HEK293T (cell line): ENCODE measurements at regions not wholly inside any gene's neighbourhood (a gene's known extent, or its start where the extent isn't known, plus 50 kb on each side); places are given as distances from the start of the nearest gene placed in this dataset.
"Not testable (repeated sequence)": the region's sequence is repeated elsewhere in the genome, so short reads cannot be mapped to it uniquely, and the experiment has no call there.

Experiments used
- CTCF ChIA-PET: fragments of 350-600 bp; formaldehyde crosslinking; extraction: SDS; loops from one replicate; lab custom pipeline; 2021; ENCODE audit warnings: antibody characterized with exemption, inconsistent platforms; lab: Yijun Ruan, JAX
- POLR2A ChIA-PET: fragments of 350-600 bp; formaldehyde crosslinking; extraction: SDS; loops from one replicate; lab custom pipeline; 2020; ENCODE audit warnings: antibody characterized with exemption, inconsistent platforms; lab: Yijun Ruan, JAX
- DNase-seq: peaks from one replicate; pipeline ENCODE4 v3.0.0; 2012; ENCODE audit warnings: mixed read lengths; ENCODE audit errors: extremely low spot score
- ARNT ChIP-seq: fragments of 450-650 bp; IDR thresholded peaks from 2 replicates; pipeline ENCODE4 v1.6.1; 2017; ENCODE audit warnings: mild to moderate bottlenecking
- BHLHE40 ChIP-seq: fragments of 450-650 bp; IDR thresholded peaks from 2 replicates; pipeline ENCODE4 v1.6.1; 2016; ENCODE audit warnings: mild to moderate bottlenecking, moderate library complexity, borderline replicate concordance
- CTBP1 ChIP-seq: fragments of 450-650 bp; IDR thresholded peaks from 2 replicates; pipeline ENCODE4 v1.6.1; 2016; ENCODE audit warnings: borderline replicate concordance
- ELF4 ChIP-seq: fragments of 450-650 bp; IDR thresholded peaks from 2 replicates; pipeline ENCODE4 v1.6.1; 2017; ENCODE audit warnings: antibody characterized with exemption
- FOXA1 ChIP-seq: fragments of 450-650 bp; IDR thresholded peaks from 2 replicates; pipeline ENCODE4 v1.6.1; 2016; ENCODE audit warnings: mild to moderate bottlenecking
- FOXK2 ChIP-seq: fragments of 450-650 bp; IDR thresholded peaks from 2 replicates; pipeline ENCODE4 v1.6.1; 2016; ENCODE audit warnings: mild to moderate bottlenecking
- FOXM1 ChIP-seq: fragments of 450-650 bp; IDR thresholded peaks from 2 replicates; pipeline ENCODE4 v1.6.1; 2017; ENCODE audit warnings: mild to moderate bottlenecking, borderline replicate concordance
- HDGF ChIP-seq: fragments of 450-650 bp; IDR thresholded peaks from 2 replicates; pipeline ENCODE4 v1.6.1; 2017; ENCODE audit warnings: antibody characterized with exemption, borderline replicate concordance
- L3MBTL2 ChIP-seq: fragments of 450-650 bp; conservative IDR thresholded peaks from 2 replicates; pipeline ENCODE4 v1.6.1; 2016; ENCODE audit warnings: mild to moderate bottlenecking
- LEF1 ChIP-seq: fragments of 450-650 bp; IDR thresholded peaks from 2 replicates; pipeline ENCODE4 v1.6.1; 2017; ENCODE audit warnings: mild to moderate bottlenecking, borderline replicate concordance
- NFRKB ChIP-seq: fragments of 450-650 bp; IDR thresholded peaks from 2 replicates; pipeline ENCODE4 v1.6.1; 2016; ENCODE audit warnings: mild to moderate bottlenecking, moderate library complexity
- SP1 ChIP-seq: fragments of 450-650 bp; IDR thresholded peaks from 2 replicates; pipeline ENCODE4 v1.6.1; 2017
- SUZ12 ChIP-seq: fragments of 450-650 bp; IDR thresholded peaks from 2 replicates; pipeline ENCODE4 v1.6.1; 2016; ENCODE audit warnings: mild to moderate bottlenecking
- TARDBP ChIP-seq: fragments of 450-650 bp; IDR thresholded peaks from 2 replicates; pipeline ENCODE4 v1.6.1; 2016
- ZNF384 ChIP-seq: fragments of 450-650 bp; IDR thresholded peaks from 2 replicates; pipeline ENCODE4 v1.6.1; 2016
- TF ChIP-seq, protein P1 (sequence below): fragments of 450-650 bp; IDR thresholded peaks from 2 replicates; pipeline ENCODE4 v1.6.1; 2016

DNA sequence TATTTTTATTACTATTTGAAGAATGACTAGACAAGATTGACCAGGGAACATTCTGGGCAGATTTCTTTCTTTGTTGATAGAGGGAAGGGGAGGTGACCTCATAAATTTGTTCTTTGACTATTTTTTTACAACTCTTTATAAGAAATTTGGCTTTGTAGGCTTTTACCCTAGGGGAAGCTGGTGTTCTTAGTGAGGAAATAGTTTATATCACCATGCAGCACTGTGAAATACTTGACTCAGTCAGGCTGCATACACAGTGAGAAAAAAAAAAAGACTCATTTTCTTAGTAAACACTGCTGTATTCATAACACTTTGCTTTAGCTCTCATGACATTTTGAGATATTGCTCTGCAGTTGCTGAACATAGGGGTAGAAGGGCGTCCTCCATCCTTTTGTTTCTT, 336.6 kb upstream of the PIK3R1 start:
- no peak for DNase-seq
- ChIA-PET POLR2A (no interaction called here), CTCF (no interaction called here)
- TF ChIP-seq BHLHE40, result no peak
- no peak for TF ChIP-seq HDGF
- no peak for TF ChIP-seq SP1
- TF ChIP-seq SUZ12, result no peak
- TF ChIP-seq NFRKB, result no peak
- TF ChIP-seq, protein P1, sequence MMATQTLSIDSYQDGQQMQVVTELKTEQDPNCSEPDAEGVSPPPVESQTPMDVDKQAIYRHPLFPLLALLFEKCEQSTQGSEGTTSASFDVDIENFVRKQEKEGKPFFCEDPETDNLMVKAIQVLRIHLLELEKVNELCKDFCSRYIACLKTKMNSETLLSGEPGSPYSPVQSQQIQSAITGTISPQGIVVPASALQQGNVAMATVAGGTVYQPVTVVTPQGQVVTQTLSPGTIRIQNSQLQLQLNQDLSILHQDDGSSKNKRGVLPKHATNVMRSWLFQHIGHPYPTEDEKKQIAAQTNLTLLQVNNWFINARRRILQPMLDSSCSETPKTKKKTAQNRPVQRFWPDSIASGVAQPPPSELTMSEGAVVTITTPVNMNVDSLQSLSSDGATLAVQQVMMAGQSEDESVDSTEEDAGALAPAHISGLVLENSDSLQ, result no peak
- no peak for TF ChIP-seq LEF1
- no peak for TF ChIP-seq TARDBP
- TF ChIP-seq FOXK2, result no peak
- TF ChIP-seq ARNT, result no peak
- no peak for TF ChIP-seq ELF4
- TF ChIP-seq CTBP1, result no peak
- TF ChIP-seq L3MBTL2, result no peak
- TF ChIP-seq FOXA1, result no peak
- no peak for TF ChIP-seq ZNF384

DNA sequence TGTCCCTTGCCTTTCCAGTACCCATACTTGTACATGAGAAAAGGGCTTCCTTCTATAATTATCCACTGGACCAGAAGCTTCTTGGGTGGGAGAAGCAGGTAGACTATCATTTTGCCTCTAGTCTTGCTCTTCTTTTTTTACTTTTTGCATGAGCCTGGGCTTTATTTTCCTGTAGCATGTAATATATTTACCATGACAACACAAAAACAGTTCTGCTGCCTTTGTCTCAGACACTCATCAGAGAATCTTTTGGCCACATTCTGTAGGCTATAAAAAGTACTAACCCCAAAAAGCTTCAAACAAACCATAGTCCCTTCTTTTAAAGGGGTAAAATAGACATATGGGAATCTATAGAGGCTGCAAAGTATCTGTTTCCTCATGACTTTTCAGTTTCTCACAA, 339.2 kb upstream of the PIK3R1 start:
- DNase-seq, result no peak
- no peak for TF ChIP-seq NFRKB
- TF ChIP-seq LEF1, result no peak
- TF ChIP-seq TARDBP, result no peak
- TF ChIP-seq ZNF384, result no peak
- TF ChIP-seq HDGF, result no peak
- TF ChIP-seq ELF4, result no peak
- TF ChIP-seq FOXM1, result no peak
- no peak for TF ChIP-seq L3MBTL2
- TF ChIP-seq SP1, result no peak
- TF ChIP-seq BHLHE40, result no peak
- TF ChIP-seq FOXA1, result no peak
- no peak for TF ChIP-seq FOXK2
- CTCF ChIA-PET, result no interaction called here
- POLR2A ChIA-PET, result no interaction called here

DNA sequence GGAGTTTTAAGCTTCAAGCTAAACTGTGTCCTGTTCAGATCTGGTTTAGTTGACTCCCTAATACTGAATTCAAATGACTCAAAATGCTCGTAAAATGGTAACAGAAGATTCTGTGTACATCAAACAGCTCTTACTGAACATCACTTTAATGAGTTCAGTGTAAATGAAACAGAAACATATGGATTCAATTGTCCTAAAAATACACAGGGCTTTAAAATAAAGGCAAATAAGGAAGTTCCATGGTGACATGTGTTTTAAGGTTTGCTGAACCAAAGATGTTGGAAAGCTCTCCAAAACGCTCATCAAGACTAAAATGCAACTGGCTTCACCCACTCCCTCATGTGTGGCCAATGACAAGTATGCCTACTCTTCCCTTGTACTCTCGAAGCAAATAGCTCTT, 340.0 kb upstream of the PIK3R1 start:
- DNase-seq, result no peak
- ChIA-PET POLR2A (no interaction called here), CTCF (no interaction called here)
- no peak for TF ChIP-seq CTBP1
- TF ChIP-seq L3MBTL2, result no peak
- no peak for TF ChIP-seq SP1

DNA sequence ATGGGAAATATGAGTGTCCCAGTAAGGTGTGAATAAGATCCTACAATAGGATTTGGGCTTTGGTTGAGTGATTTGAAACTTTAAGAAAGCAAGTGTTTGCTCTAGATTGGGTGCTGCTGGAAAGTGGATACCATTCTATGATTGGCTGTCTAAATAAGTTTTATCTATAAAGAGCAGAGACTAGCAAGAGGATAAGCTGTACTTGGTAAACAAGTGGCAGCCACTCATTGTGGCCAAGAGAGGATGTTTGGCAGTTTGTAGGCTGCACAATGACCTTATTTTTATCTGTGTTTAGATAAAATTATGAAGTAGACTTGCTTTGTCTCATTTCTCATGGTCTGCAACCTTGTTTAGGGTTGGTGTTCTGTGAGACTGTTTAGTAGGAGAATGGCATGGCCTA, 341.6 kb upstream of the PIK3R1 start:
- DNase-seq, result no peak
- ChIA-PET POLR2A (no interaction called here), CTCF (no interaction called here)
- TF ChIP-seq TARDBP, result no peak
- no peak for TF ChIP-seq SUZ12
- TF ChIP-seq ELF4, result no peak
- TF ChIP-seq LEF1, result no peak
- no peak for TF ChIP-seq ARNT
- TF ChIP-seq NFRKB, result no peak
- no peak for TF ChIP-seq ZNF384
- no peak for TF ChIP-seq HDGF
- TF ChIP-seq FOXM1, result no peak
- TF ChIP-seq BHLHE40, result no peak
- TF ChIP-seq CTBP1, result no peak
- no peak for TF ChIP-seq SP1
- TF ChIP-seq, protein P1, result no peak

DNA sequence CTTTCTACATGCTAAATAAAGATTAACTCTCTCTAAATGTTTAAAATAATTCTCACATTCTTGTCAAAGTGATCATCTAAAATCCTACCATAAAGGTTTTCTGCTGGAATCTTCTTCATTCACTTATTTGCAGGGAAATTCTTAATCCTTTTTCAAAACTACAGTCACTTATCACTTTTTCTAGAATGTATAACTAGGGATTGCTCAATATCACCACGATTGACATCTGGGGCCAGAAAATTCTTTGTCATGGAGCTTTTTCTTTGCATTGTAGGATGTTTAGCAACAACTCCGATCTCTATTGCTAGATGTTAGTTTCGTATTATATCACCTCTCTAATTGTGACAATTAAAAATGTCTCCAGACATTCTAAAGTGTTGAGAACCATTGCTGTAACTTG, 344.9 kb upstream of the PIK3R1 start:
- TF ChIP-seq FOXK2, result no peak
- no peak for TF ChIP-seq HDGF
- no peak for TF ChIP-seq ELF4
- TF ChIP-seq SUZ12, result no peak
- TF ChIP-seq ARNT, result no peak
- no peak for TF ChIP-seq LEF1
- TF ChIP-seq NFRKB, result no peak
- TF ChIP-seq, protein P1, result no peak
- TF ChIP-seq TARDBP, result no peak
- TF ChIP-seq SP1, result no peak
- CTCF ChIA-PET, result no interaction called here
- POLR2A ChIA-PET, result no interaction called here

DNA sequence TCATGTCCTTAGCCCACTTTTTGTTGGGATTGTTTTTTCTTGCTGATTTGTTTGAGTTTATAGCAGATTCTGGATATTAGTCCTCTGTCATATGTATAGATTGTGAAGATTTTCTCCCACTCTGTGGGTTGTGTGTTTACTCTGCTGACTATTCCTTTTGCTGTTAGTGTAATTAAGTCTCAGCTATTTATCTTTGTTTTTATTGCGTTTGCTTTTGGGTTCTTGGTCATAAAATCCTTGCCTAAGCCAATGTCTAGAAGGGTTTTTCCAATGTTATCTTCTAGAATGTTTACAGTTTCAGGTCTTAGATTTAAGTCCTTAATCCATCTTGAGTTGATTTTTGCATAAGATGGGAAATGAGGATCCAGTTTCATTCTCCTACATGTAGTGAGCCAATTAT, 351.2 kb upstream of the PIK3R1 start:
- POLR2A ChIA-PET, CTCF ChIA-PET, DNase-seq: not testable (repeated sequence)

More for the DNA sequence above, 344.9 kb upstream of the PIK3R1 start:
- no peak for DNase-seq

DNA sequence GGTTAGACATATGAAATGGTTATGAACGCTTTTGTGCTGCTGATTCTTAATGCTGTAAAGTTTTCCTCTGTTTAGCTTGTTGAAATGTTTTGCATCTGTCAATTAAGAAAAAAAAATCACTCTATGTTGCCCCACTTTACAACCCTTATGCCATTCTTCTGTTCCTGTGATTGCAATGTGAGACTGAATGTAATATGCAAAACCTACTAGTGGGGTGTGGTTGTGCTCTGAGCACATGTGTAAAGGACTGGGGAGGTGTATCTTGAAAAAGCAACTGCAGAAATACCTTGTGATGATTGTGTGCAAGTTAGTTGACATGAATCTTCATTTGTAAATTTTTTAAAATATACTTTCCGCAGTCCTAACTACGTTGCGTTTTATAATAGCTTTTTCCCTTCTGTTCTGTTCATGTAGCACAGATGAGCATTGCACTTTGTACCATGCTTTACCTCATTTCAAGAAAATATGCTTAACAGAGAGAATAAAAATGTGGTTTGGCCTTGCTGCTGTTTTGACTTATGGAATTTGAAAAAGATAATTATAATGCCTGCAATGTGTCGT, 357.0 kb upstream of the PIK3R1 start:
- DNase-seq, result no peak
- POLR2A ChIA-PET, result no interaction called here
- CTCF ChIA-PET, result no interaction called here
- TF ChIP-seq SUZ12 (no peak), FOXA1 (no peak), SP1 (no peak)
